Trophoblast cell (in vitro differentiated cells and primary cell): ENCODE measurements at regions not wholly inside any gene's neighbourhood (a gene's known extent, or its start where the extent isn't known, plus 50 kb on each side); places are given as distances from the start of the nearest gene placed in this dataset.

Experiments used
- DNase-seq, 2 donors: peaks; one replicate each; pipeline ENCODE4 v3.0.0-alpha.2; 2016
- H2AFZ ChIP-seq: 2 replicates; pipeline ENCODE4 v1.6.1; 2013; ENCODE audit warnings: low read length, moderate library complexity, mild to moderate bottlenecking; ENCODE audit not compliant: insufficient read depth, poor library complexity
- H2AK5ac ChIP-seq: 2 replicates; pipeline ENCODE4 v1.6.1; 2013; ENCODE audit warnings: mild to moderate bottlenecking, low read length
- H2BK120ac ChIP-seq: 2 replicates; pipeline ENCODE4 v1.6.1; 2013; ENCODE audit warnings: low read length, mild to moderate bottlenecking, moderate library complexity; ENCODE audit not compliant: insufficient read depth, poor library complexity
- H2BK12ac ChIP-seq: 2 replicates; pipeline ENCODE4 v1.6.1; 2013; ENCODE audit warnings: mild to moderate bottlenecking, low read length, moderate library complexity
- H2BK5ac ChIP-seq: 2 replicates; pipeline ENCODE4 v1.6.1; 2013; ENCODE audit warnings: low read length, low read depth, moderate library complexity, mild to moderate bottlenecking; ENCODE audit not compliant: poor library complexity
- H3K14ac ChIP-seq: 2 replicates; pipeline ENCODE4 v1.6.1; 2013; ENCODE audit warnings: mild to moderate bottlenecking, low read length
- H3K18ac ChIP-seq: 2 replicates; pipeline ENCODE4 v1.6.1; 2013; ENCODE audit warnings: mild to moderate bottlenecking, low read length
- H3K23ac ChIP-seq: 2 replicates; pipeline ENCODE4 v1.6.1; 2013; ENCODE audit warnings: low read length
- H3K27ac ChIP-seq: 2 replicates; pipeline ENCODE4 v1.5.1; 2013; ENCODE audit warnings: low read depth, mild to moderate bottlenecking, inconsistent platforms, low read length, moderate library complexity
- H3K27me3 ChIP-seq: 2 replicates; pipeline ENCODE4 v1.6.1; 2013; ENCODE audit warnings: inconsistent platforms, mild to moderate bottlenecking, low read length, moderate library complexity; ENCODE audit not compliant: insufficient read depth
- H3K36me3 ChIP-seq, 2 experiments: 1 replicate in 1 of 2; 2 replicates in 1 of 2; pipeline ENCODE4 v1.6.1; 2013; ENCODE audit warnings: low read length in 2 of 2, mild to moderate bottlenecking in 2 of 2, moderate library complexity in 1 of 2; ENCODE audit not compliant: insufficient read depth in 2 of 2, control insufficient read depth in 1 of 2
- H3K4ac ChIP-seq: 2 replicates; pipeline ENCODE4 v1.6.1; 2013; ENCODE audit warnings: low read depth, mild to moderate bottlenecking, low read length, moderate library complexity
- H3K4me1 ChIP-seq, 2 experiments: 1 replicate in 1 of 2; 2 replicates in 1 of 2; pipeline ENCODE4 v1.6.1; 2013; ENCODE audit warnings: low read length in 2 of 2, mild to moderate bottlenecking in 2 of 2, moderate library complexity in 1 of 2; ENCODE audit not compliant: insufficient read depth in 2 of 2, control insufficient read depth in 1 of 2
- H3K4me2 ChIP-seq: 2 replicates; pipeline ENCODE4 v1.6.1; 2013; ENCODE audit warnings: inconsistent platforms, mild to moderate bottlenecking, low read length, moderate library complexity
- H3K4me3 ChIP-seq: 2 replicates; pipeline ENCODE4 v1.5.1; 2013; ENCODE audit warnings: mild to moderate bottlenecking, low read depth, low read length, inconsistent platforms
- H3K79me1 ChIP-seq: one replicate; pipeline ENCODE4 v1.6.1; 2013; ENCODE audit warnings: low read length
- H3K79me2 ChIP-seq: 2 replicates; pipeline ENCODE4 v1.6.1; 2013; ENCODE audit warnings: low read length, mild to moderate bottlenecking; ENCODE audit not compliant: control insufficient read depth, insufficient read depth, poor library complexity
- H3K9ac ChIP-seq: 2 replicates; pipeline ENCODE4 v1.6.1; 2013; ENCODE audit warnings: mild to moderate bottlenecking, low read length
- H3K9me3 ChIP-seq: 2 replicates; pipeline ENCODE4 v1.6.1; 2013; ENCODE audit warnings: low read depth, mild to moderate bottlenecking, control low read depth, inconsistent platforms, low read length; ENCODE audit not compliant: insufficient read depth
- H4K12ac ChIP-seq: 2 replicates; pipeline ENCODE4 v1.6.1; 2013; ENCODE audit warnings: low read depth, mild to moderate bottlenecking, low read length, moderate library complexity
- H4K8ac ChIP-seq: 2 replicates; pipeline ENCODE4 v1.6.1; 2013; ENCODE audit warnings: low read depth, mild to moderate bottlenecking, low read length, moderate library complexity
- H4K91ac ChIP-seq: one replicate; pipeline ENCODE4 v1.6.1; 2013; ENCODE audit warnings: low read depth, mild to moderate bottlenecking, low read length, moderate library complexity
- WGBS: extraction: QIAGEN DNeasy Blood & Tissue Kit; methylation state at CpG from one replicate; pipeline ENCODE4 v1.1.7; 2013; ENCODE audit warnings: missing lambda C conversion rate; ENCODE audit not compliant: insufficient read length, insufficient coverage; ENCODE audit errors: extremely low coverage; 5-methylcytosine and 5-hydroxymethylcytosine counted together

GRCh38 chr6:90435207-90435899, 138.7 kb upstream of the BACH2 start:
- Histone ChIP-seq H3K4me1 (peaks cover 0 to 2% of the 10 kb centered on the region in 2 experiments), H3K18ac (no peak overlapping the region), H2BK12ac (no peak overlapping the region), H3K36me3 (no peaks in the 10 kb centered on the region), H3K27me3 (no peaks in the 10 kb centered on the region), H4K12ac (no peak overlapping the region), H2BK5ac (no peak overlapping the region), H3K9ac (no peak overlapping the region), H3K4me2 (no peak overlapping the region), H3K14ac (no peak overlapping the region), H2AFZ (no peak overlapping the region), H3K27ac (no peak overlapping the region), H3K23ac (no peak overlapping the region), H3K79me1 (no peaks in the 10 kb centered on the region), H4K8ac (no peak overlapping the region), H2BK120ac (no peak overlapping the region), H3K4ac (no peak overlapping the region), H3K4me3 (no peak overlapping the region), H4K91ac (no peak overlapping the region), H2AK5ac (no peak overlapping the region), H3K9me3 (peaks cover 2% of the 10 kb centered on the region), H3K79me2 (no peaks in the 10 kb centered on the region)
- DNase-seq, result no peak
- WGBS, result no CpG with 5 or more reads among the region's 3 CpGs

- no peak overlapping the region for H2AFZ ChIP-seq
- no peaks in the 10 kb centered on the region for H3K36me3 ChIP-seq
- no CpG with 5 or more reads among the region's 1 CpG for WGBS
- H3K4ac ChIP-seq, result no peak overlapping the region
- no peak overlapping the region for H3K4me2 ChIP-seq
- H3K4me1 ChIP-seq, result peaks cover 0 to 2% of the 10 kb centered on the region in 2 experiments
- DNase-seq, result no peak
- H3K4me3 ChIP-seq, result no peak overlapping the region
- no peak overlapping the region for H2BK12ac ChIP-seq
- no peak overlapping the region for H4K12ac ChIP-seq
- H2AK5ac ChIP-seq, result no peak overlapping the region
- no peak overlapping the region for H4K91ac ChIP-seq
- no peak overlapping the region for H3K23ac ChIP-seq
- H2BK120ac ChIP-seq, result no peak overlapping the region
- no peaks in the 10 kb centered on the region for H3K79me1 ChIP-seq
- no peak overlapping the region for H3K9ac ChIP-seq
- no peak overlapping the region for H3K27ac ChIP-seq
- no peaks in the 10 kb centered on the region for H3K27me3 ChIP-seq
- no peak overlapping the region for H2BK5ac ChIP-seq
- H3K9me3 ChIP-seq, result peaks cover 2% of the 10 kb centered on the region
- no peak overlapping the region for H3K18ac ChIP-seq
- H4K8ac ChIP-seq, result no peak overlapping the region
- H3K79me2 ChIP-seq, result no peaks in the 10 kb centered on the region
- H3K14ac ChIP-seq, result no peak overlapping the region
These were observed 137.5 kb upstream of the BACH2 start for GRCh38 chr6:90434094-90434493.

DNA sequence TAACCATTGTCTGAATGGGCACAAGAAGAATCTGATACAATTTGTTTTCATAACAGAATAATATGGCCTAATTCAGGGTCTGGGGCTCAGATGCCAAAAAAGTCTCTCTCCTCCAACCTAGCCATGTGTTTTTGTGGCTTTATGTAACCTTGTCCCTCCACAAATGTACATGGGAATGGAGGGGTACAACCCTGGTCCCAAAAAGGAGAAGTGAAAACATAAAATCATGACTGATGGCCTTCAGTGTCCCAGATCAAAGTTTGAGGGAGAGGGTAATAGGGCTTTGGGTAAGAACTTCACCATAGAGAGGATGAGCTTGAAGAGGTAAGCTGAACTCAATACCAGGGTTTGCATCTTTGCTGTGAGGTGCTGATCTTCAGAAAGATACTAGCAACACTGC, 136.3 kb upstream of the BACH2 start:
- H3K27ac ChIP-seq, result no peak overlapping the region
- H3K4me2 ChIP-seq, result no peak overlapping the region
- no peaks in the 10 kb centered on the region for H3K36me3 ChIP-seq
- no peak overlapping the region for H4K12ac ChIP-seq
- no peak for DNase-seq
- no peak overlapping the region for H3K4me3 ChIP-seq
- no peak overlapping the region for H2AFZ ChIP-seq
- no peak overlapping the region for H3K23ac ChIP-seq
- no peak overlapping the region for H2BK12ac ChIP-seq
- H3K9ac ChIP-seq, result no peak overlapping the region
- no peak overlapping the region for H2BK5ac ChIP-seq
- H2AK5ac ChIP-seq, result no peak overlapping the region
- no peaks in the 10 kb centered on the region for H3K27me3 ChIP-seq
- H3K4ac ChIP-seq, result no peak overlapping the region
- H3K4me1 ChIP-seq, result peaks cover 0 to 2% of the 10 kb centered on the region in 2 experiments
- H3K14ac ChIP-seq, result no peak overlapping the region
- H3K79me1 ChIP-seq, result no peaks in the 10 kb centered on the region
- H4K91ac ChIP-seq, result no peak overlapping the region
- H2BK120ac ChIP-seq, result no peak overlapping the region
- peaks cover 2% of the 10 kb centered on the region for H3K9me3 ChIP-seq
- no peak overlapping the region for H4K8ac ChIP-seq
- H3K18ac ChIP-seq, result no peak overlapping the region
- H3K79me2 ChIP-seq, result no peaks in the 10 kb centered on the region

DNA sequence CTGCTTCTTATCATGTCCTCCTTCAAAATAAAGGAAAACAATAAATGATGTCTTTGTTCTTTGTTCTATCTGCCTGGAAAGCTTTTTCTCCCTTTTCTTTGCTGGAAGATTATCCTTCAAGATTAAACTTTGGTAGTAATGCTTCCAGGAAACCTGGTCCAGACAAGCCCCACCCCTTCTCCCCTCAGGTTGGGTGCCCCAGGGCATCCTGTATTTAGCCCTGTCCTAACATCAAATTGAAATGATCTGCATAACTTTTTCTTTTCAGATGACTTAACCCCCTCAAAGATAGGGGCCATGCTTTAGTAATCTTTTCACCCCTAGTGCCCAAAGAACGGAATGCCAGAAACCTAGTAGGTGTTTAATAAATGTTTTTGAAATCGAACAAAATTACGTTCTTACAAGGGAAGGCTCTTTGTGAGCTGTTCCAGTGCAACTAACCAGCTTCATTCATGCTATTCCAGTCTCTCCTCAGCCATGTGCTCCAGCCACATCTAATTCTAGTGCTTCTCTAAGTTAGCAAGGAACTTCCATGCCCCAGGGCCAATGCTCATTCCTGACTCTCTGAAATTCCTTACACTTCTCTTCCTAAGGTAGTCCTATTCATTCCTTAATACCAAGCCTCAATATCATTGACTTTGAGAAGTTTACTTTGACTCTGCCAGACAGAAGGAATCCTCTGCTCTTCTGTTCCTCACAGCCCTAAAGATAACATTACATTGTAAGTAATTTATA, 135.6 kb upstream of the BACH2 start:
- H3K4me2 ChIP-seq, result no peak overlapping the region
- H3K4me3 ChIP-seq, result no peak overlapping the region
- H3K4me1 ChIP-seq, result peaks cover 0 to 2% of the 10 kb centered on the region in 2 experiments
- no peak overlapping the region for H2BK5ac ChIP-seq
- H3K27me3 ChIP-seq, result no peaks in the 10 kb centered on the region
- H3K79me1 ChIP-seq, result no peaks in the 10 kb centered on the region
- H3K9me3 ChIP-seq, result peaks cover 2% of the 10 kb centered on the region
- H2AFZ ChIP-seq, result no peak overlapping the region
- no peak overlapping the region for H3K23ac ChIP-seq
- no peak overlapping the region for H3K4ac ChIP-seq
- DNase-seq, result peak; percentile 92 to 93
- no CpG with 5 or more reads among the region's 3 CpGs for WGBS
- H3K79me2 ChIP-seq, result no peaks in the 10 kb centered on the region
- no peak overlapping the region for H2BK120ac ChIP-seq
- no peak overlapping the region for H2BK12ac ChIP-seq
- H3K18ac ChIP-seq, result no peak overlapping the region
- H3K14ac ChIP-seq, result no peak overlapping the region
- H3K36me3 ChIP-seq, result no peaks in the 10 kb centered on the region
- H4K91ac ChIP-seq, result no peak overlapping the region
- no peak overlapping the region for H3K9ac ChIP-seq
- no peak overlapping the region for H4K12ac ChIP-seq
- H2AK5ac ChIP-seq, result no peak overlapping the region
- H4K8ac ChIP-seq, result no peak overlapping the region
- H3K27ac ChIP-seq, result no peak overlapping the region
